RPMI7951 (cell line): ENCODE measurements at regions not wholly inside any gene's neighbourhood (a gene's known extent, or its start where the extent isn't known, plus 50 kb on each side); places are given as distances from the start of the nearest gene placed in this dataset.
"Not testable (repeated sequence)": the region's sequence is repeated elsewhere in the genome, so short reads cannot be mapped to it uniquely, and the experiment has no call there.

Experiments used
- DNase-seq: peaks from one replicate; pipeline ENCODE4 v3.0.0-alpha.2; 2012; ENCODE audit warnings: low read depth

DNA sequence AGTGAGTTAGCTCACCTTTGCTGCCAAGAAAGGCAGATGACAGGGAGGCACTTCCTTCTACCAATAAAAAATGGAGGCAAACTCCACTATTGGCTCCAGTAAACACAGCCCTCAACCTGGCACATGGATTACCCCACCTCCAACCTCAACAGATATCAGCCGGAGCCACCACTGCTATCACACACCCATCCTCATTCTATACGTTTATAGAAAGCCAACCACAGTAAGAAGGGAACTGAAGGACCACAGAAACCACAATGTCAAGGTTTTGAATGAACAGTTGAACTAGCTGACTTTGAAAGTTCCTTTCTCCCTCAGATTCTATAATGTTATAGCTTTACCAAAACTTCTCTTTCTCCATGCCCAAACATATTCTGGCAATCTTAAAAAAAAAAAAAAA lies 526.2 kb downstream of the UQCRFS1 start:
- no peak for DNase-seq

- no peak for DNase-seq
These were observed 527.1 kb downstream of the UQCRFS1 start for GRCh38 chr19:28685802-28686201.

- not testable (repeated sequence) for DNase-seq
These were observed 527.9 kb downstream of the UQCRFS1 start for GRCh38 chr19:28685077-28685476.

GRCh38 chr19:28680111-28680510 lies 532.8 kb downstream of the UQCRFS1 start:
- no peak for DNase-seq

- DNase-seq, result no peak
These were observed 542.1 kb downstream of the UQCRFS1 start for GRCh38 chr19:28670836-28671235.

- DNase-seq, result no peak
These were observed 543.1 kb downstream of the UQCRFS1 start for GRCh38 chr19:28669804-28670203.

- no peak for DNase-seq
These were observed 545.5 kb downstream of the UQCRFS1 start for GRCh38 chr19:28667348-28667977.

- DNase-seq, result no peak
These were observed 547.2 kb downstream of the UQCRFS1 start for GRCh38 chr19:28665748-28666147.

- DNase-seq, result no peak
These were observed 556.3 kb downstream of the UQCRFS1 start for GRCh38 chr19:28656644-28657043.

DNA sequence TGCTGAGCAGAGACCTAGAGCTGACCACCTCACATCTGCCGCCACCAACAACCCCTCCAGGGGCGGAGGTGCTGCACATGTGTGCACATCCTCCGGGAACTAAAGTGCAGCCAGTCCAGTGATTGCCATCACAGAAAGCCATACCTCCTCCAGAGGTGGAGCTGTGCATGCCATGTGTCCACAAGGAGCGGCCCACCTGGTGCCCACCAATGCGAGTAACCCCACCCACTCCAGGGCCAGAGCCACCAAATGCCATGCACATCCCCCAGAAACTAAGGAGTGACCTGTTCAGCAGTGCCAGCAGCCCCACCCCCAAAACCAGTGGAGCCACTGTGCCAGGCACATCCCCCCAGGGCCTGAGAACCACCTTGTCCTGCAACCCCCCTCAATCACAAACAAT lies 557.9 kb downstream of the UQCRFS1 start:
- no peak for DNase-seq

DNA sequence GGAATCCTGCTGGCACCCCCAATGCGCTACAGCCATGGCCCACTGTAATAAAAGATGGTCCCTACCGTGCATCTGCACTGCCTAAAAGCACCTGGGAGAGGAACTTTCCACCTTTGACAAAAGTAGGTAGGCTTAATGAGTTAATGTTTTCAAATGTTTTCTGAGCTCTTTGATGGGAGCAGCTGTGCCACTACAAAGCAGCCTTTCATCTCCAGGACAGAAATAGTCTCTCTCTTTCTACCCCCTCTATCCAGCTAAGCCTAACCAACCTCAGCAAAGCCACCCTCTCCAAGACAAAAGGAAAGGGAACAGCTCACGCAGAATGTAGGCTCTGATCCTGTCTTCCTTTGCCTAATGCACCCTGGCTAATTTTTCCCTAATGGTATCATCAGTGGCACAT lies 560.2 kb downstream of the UQCRFS1 start:
- DNase-seq, result no peak

- no peak for DNase-seq
These were observed 566.3 kb downstream of the UQCRFS1 start for GRCh38 chr19:28646629-28647028.

DNA sequence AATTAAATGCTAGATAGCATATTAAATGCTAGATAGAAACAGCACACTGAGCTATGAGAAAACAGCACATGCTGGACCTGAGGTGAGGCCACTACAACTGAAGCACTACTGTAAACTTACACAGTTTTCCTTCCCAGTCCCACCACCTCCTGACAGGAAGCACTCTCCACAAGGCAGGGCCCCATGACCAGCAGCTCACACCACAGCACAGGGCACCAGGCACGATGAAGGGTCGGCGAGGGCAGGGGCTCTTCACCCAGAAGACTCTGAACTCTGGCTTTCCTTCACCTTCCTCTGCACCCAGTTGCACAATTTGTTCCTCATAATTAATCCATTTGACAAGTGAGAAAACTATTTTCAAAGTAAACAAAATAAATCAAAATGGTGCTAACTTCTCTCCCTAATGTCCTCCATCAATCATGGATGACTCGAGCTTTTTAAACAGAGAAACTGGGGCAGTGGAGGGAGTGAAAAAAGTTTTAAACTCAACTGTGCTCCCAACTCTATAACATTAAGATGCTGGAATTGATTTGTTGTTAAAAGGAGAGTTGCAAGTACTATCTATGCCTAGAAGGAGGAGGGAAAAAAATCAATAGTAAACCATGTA lies 568.7 kb downstream of the UQCRFS1 start:
- no peak for DNase-seq

GRCh38 chr19:28642787-28643683 lies 569.9 kb downstream of the UQCRFS1 start:
- DNase-seq, result no peak

GRCh38 chr19:28641395-28641794 lies 571.6 kb downstream of the UQCRFS1 start:
- no peak for DNase-seq

DNA sequence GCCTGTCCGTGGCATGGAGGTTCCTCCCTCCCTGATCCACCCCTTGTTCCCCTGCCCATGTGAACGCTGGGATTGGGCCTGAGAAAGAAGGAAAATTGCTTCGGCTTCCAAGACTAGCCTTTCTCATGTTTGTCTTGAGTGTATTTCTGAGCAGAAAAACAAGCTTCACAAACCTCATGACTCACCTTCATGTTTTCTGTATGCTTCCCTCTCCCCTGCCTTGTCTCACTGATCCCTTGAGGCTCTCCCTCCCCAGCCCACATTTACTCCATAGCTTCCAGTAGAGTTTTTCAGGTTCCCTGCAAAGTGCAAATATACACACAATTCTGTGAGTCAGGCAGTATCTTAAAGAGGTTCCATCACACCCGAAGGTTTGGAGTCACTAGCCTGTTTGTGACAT lies 572.4 kb downstream of the UQCRFS1 start:
- no peak for DNase-seq

- no peak for DNase-seq
These were observed 574.5 kb downstream of the UQCRFS1 start for GRCh38 chr19:28638445-28638844.

GRCh38 chr19:28636706-28637105 lies 576.2 kb downstream of the UQCRFS1 start:
- no peak for DNase-seq

GRCh38 chr19:28636016-28636629 lies 576.8 kb downstream of the UQCRFS1 start:
- no peak for DNase-seq

DNA sequence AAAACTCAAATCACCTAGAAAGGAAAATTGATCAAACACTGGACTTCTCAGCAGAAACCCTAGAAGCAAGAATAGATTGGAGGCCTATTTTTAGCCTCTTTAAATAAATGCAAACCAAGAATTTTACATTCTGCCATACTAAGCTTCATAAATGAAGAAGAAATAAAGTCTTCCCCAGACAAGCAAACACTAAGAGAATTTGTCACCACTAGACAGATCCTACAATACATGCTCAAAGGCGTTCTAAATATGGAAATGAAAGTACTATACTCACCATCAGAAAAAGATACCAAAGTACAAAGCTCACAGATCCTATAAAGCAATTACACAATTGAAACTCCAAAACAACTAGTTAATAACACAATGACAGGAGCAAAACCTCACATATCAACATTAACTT lies 578.1 kb downstream of the UQCRFS1 start:
- no peak for DNase-seq

- DNase-seq, result no peak
These were observed 579.0 kb downstream of the UQCRFS1 start for GRCh38 chr19:28634019-28634328.

GRCh38 chr19:28633319-28634018 lies 579.5 kb downstream of the UQCRFS1 start:
- DNase-seq, result peak; percentile 10
